NCI-H82 treated with DMSO at 0.1 percent for 48 hours (cell line): ENCODE measurements at regions not wholly inside any gene's neighbourhood (a gene's known extent, or its start where the extent isn't known, plus 50 kb on each side); places are given as distances from the start of the nearest gene placed in this dataset.

Experiments
- DNase-seq: peaks from one replicate; lab custom pipeline; 2025; ENCODE audit not compliant: unreplicated experiment; lab: John Stamatoyannopoulos, UW

DNA sequence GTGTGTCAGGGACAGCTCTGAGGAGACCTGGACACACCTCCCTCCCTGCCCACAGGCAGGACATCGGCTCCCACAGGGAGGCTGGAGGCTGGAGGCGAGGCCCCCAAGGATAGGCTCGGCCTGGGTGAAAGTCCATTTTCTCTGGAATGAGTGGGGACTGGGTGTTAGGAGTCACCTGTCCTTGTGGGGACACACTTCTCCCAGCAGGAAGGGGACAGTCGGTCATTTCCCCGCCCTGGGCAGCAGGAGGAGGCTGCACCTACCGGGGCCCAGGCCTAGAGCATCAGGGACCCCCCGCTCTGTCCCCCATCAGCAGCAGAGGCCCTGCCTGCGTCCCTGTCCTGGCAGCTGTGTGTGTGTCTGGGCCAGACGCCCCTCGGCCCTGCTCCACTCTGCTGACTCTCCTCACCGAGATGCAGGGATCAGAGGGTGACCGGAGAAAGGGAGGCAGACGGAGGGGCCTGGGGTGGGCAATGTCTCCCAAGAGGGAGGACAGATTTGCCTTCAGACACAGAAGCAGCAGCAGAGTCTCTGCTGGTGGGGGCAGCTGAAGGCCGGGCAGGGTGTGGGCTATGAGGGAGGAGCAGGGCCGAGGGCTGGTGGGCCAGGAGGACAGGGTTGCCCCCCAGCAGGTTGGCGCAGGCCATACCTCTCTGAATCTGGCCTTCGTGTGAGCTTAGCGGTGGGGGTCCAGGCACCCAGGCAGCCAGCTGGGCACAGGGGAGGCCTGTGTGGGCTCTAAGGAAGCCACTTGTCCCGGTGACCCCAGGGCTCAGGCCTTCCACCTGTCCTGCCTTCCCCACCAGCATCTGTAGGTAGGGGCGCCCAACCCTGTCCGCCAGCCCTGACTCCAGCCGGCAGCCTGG is 125.7 kb upstream of the NKX1-1 start:
- DNase-seq = no peak

DNA sequence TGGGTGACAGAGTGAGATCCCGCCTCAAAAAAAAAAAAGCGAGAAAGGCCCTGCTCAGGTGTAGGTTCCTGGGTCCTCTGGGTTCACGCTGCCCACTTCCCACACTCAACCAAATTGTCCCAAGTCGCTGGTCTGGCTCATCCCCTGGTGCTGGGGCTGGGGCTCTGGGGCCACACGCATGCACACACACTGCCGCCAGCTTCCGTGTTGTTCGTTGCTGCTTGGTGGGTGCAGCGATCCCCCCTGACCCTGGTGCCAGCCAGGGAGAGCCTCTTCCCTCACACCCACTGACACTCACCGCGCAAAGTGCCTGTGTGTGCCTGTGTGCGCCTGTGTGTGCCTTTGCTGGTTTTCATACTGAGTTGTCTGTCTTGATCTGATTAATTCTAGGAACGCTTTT is 124.1 kb upstream of the NKX1-1 start:
- DNase-seq = no peak

DNA sequence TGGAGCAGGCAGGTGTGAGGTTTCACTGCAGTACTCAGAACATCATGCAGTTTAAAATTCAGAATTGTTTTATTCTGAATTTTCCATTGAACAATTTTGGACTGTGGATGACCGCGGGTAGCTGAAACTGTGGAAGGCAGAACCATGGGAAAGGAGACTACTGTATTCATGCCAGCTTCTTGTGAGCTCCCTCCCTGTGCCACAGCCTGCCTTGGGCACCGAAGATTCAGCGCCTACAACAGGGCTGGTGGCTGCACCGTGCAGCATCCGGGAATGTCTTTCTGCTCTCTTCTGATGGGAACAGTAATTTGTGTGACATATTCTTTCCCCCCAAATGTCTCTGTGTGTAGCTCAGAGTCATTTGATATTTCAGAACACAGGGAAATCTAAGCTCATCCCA is 118.5 kb upstream of the NKX1-1 start:
- no peak for DNase-seq

DNA sequence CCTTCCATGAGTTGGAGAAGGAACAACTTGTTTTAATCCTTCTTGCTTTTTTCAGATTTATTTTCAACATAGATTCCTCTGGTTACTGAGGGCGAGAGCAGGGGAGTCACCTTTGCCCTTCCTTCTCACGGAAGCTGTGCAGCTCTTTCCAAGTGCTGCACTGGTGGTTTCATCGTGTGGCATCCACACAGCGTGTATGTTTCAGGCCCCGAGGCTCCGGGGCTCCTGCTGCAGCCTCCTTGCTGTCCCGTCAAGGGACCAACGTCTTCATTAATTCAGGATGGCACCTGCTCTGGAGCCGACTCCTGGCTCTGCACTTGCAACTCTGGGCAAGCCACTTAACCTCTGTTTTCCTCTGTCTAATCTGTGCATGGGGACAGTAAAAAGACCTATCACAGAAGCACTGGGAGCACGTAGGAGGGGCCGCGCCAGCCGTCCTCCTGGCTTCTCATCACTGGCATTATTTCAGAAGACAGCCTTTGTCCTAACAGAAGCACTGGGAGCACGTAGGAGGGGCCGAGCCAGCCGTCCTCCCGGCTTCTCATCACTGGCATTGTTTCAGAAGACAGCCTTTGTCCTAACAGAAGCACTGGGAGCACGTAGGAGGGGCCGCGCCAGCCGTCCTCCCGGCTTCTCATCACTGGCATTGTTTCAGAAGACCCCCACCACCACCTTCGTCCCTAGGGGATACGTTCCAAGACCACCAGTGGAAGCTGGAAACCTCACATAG is 117.8 kb upstream of the NKX1-1 start:
- DNase-seq = no peak

DNA sequence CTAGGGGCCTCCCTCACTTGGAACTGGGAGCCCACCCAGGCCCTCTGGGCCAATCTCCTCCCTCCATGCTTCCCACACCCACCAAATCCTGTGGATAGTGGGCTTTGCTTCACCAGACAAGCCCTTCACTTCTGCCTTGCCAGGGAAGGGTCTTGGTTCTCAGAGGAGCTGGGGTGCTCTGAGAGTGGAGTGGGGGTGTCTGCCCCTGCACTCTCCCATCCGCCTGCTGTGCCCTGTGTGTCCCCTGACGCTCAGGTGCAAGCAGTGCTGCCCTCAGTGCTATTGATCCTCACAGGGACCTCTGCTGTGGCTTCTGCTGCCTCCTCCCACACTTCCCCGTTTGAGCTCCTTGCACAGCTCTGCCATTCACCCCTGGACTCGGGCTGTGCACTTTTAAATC is 117.3 kb upstream of the NKX1-1 start:
- no peak for DNase-seq

DNA sequence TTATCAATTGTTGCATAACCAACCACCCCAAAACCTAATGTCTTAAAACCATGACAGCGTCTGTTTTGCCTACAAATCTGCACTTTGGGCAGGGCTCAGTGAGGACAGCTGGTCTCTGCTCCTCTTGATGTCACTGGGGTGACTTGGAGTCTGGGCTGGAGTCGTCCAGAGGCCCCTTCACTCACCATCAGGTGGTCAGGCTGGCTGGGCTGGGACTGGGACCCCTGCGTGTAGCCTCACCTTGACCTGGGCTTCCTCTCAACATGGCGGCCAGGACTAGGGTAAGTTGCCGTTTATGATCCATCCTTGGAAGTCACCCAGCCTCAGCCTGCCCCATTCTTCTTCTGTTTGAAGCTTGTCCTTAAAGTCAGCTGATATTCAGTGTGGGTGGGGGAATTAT is 116.8 kb upstream of the NKX1-1 start:
- no peak for DNase-seq

DNA sequence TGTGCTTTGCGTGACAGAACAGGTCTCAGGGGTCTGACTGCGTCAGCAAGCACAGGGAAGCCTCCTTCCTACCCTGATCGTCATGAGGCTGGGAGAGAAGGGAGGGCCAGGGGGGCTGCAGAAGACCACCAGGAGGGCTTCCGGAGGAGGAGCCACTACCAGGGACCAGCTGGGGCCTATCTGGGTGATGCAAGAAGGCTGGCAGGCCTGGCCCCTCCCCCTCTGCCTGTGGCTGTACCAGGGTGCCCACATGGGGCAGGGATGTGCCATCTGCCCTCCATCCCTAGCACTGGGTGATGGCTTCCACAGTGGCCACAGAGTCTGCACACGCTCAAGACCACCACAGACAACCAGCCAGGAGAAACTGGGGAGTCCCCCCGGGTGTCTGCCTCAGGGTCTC is 116.4 kb upstream of the NKX1-1 start:
- DNase-seq = no peak

DNA sequence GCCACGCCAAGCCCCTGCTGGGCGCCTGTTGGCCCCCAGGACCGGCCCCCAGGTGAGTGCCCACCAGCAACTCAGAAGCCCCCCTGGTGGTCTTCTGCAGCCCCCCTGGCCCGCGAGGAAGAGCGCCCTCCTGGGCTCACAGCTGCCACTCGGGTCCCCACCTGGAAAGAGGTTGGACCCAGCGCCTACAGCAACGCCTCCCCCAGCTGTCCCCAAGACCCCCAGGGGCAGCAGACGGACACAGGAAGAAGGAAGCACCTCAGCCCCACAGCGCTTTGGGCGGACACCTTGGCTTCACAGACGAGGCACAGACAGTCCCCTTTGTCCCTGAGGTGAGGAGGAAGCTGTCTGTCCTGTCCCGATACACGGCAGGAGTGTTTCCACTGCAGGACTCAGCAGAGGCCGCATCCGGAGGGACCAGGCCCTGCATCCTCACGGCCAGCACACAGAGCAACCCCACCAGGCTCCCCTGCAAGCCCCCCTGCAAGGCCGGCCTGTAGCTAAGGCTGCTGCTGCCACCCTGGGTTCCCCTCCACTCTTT is 115.6 kb upstream of the NKX1-1 start:
- DNase-seq = no peak

DNA sequence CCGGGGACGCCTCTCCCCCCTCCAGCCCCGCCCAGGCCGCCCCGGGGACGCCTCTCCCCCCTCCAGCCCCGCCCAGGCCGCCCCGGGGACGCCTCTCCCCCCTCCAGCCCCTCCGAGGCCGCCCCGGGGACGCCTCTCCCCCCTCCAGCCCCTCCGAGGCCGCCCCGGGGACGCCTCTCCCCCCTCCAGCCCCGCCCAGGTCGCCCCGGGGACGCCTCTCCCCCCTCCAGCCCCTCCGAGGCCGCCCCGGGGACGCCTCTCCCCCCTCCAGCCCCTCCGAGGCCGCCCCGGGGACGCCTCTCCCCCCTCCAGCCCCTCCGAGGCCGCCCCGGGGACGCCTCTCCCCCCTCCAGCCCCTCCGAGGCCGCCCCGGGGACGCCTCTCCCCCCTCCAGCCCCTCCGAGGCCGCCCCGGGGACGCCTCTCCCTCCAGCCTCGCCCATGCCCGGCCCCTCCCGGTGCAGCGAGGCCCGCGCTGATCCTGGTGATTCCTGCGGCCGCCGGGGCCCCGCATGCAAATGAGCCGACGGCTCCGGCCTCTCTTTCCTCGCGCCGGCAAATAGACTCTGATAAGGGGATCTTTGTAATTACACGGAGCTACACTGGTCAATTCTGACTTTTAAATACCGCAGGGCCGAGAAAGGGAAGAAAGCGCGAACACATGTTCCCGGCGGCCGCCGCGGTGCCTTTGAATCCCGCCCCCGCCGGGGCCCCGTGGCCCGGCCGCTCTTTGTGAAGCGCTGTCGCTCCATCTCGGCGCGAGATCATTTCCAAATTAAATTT is 114.7 kb upstream of the NKX1-1 start:
- DNase-seq = peak; percentile 22

DNA sequence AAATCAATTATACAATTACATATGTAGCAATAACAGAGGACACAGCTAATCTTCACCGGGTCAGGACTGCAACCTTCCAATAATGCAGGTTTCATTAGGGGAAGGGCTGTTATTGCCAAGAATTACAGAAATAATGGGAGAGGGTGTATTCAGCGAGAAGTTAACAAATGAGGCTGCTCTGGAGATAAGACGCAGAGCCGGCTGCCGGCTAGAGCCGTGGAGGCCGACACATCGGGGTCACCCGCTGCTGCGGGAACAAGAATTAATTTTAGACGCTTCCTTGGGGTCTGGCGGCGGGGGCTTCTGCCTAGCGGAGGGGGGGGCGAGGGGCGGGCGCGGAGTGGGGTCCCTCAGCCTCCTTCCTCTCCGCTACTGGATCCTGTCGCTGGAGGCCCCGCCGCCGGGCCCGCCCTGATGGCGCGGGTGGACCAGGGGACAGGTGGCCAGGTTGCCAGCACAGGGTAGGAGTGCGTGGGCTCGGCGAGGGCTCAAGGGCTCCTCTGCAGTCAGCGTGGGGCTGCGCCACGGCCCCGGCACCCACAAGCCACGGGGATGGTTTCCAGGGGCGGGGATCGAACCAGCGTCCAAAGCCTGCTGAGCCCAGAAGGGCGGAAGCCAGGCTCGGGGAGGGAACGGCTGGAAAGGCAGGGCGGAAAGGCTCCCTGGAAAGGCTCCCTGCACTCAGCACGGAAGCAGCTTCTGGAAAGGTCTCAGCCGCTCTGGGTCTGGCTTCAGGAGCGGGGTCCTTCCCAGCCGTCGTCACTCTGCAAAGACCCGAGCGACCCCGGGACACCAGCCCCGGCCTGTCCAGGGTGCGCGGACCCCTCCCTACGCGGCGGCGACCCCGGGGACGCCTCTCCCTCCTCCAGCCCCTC is 113.8 kb upstream of the NKX1-1 start:
- DNase-seq = no peak

DNA sequence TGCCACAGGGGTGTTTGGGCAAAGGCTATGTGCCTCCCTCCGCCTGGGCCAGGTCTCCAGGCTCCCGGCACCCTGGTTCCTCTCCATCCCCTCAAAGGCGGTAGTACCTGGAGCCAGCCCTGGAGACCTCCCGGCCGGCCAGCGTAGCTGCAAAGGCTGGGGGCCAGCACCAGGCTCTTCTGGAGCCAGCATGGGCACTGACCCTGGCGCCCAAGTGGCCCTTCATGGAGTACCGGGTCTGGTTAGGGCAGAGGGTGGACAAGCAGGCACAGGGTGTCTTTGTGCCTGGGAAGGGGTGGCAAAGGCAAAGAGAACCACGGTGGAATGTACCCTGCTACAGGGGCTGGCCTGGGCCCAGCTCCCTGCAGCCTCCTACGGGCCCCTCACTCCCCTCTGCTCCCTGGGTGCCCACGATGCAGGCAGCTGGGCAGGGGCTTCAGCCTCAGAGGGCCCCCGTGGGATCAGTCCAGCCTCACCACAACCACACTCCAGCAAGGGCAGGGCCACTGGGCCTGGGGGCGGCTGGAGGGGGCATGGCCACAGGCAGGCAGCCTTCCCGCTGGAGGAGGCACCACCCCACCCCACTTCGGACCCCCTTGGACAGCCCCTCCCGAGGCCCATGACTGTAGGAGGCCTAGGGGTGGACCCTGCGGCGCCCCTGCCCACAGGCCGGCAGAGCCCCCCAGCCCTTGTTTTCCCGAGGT is 112.9 kb upstream of the NKX1-1 start:
- no peak for DNase-seq

DNA sequence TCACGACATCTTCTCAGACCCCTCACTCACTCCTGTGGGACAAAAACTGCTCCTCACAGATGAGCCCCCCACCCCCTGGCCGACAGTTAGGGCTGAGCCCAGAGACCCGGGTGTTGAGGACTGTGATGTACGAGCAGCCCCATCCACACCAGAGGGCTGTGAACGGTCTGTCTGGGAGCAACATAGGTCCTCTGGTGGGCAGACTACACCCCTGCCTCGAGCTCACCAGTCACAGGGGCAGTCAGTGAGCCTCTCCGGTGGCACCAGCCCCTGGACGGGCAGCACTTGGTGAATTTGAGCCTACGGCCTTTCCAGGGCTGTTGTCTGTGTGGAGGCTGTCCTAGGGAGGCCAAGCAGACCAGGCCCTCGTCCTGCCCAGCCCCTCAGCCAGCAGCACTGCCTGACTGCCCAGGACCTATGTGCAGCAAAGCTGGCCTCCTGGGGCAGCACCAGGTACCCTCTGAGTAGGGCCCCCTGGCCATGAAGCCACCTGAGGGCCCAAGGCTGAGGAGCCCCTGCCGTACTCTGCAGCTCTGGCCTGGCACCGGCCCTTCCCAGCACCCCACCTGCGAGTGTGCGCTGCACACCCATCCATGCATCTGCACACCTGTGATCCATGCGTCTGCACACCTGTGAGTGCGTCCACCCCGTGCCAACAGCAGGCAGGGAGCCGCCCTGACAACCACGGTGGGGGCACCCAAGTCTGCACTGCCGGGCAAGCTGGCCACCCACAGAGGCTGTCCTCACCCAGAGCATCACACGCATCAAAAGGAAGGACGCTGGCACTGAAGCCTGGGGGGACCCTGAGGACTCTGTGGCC is 111.6 kb upstream of the NKX1-1 start:
- no peak for DNase-seq

DNA sequence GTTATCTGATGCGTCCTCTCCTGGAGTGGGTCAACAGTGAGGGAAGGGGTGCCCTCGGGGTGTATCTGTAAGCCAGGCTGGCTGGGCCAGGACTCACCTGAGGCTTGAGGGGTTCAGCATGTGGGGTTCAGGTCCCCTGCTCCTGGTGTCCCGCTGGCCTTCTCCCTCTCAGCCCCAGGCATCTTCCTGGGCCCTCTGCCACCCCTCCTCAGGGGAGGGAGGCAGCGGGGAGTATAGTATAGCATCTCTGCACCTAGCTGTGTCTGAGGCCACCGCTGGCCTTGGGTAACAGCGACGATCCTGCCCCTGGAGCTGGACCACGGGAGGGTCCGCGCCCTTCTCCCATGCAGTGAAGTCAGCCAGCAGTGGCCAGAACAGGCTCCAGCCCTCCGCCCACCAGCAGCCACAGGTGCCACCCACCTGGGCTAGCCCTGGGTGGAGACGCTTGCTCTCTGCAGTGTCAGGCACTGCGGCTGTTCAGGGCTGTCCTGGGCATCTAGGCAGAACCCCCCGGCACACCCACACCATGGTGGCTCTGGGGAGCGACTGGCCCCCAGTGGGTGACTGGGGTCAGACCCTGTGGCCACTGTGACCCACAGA is 110.7 kb upstream of the NKX1-1 start:
- no peak for DNase-seq

DNA sequence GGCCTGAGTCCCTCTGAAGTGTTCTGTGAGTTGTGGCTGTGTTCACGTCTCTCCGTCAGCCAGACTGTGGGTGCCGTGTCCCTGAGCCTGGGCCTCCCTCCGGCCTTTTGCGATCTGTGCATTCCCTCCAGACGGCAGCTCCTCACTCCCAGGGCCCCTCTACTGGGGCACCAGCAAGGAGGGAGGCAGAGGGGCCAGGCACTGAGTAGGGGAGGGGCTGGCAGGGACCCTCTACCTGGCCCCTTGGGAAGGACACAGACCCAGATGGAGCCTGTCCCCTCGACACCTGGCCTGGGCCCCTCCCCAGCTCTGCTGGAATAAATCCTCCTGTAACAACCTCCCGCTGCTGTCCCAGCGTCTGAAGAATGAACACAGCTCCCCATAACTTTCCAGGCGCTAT is 110.0 kb upstream of the NKX1-1 start:
- no peak for DNase-seq

DNA sequence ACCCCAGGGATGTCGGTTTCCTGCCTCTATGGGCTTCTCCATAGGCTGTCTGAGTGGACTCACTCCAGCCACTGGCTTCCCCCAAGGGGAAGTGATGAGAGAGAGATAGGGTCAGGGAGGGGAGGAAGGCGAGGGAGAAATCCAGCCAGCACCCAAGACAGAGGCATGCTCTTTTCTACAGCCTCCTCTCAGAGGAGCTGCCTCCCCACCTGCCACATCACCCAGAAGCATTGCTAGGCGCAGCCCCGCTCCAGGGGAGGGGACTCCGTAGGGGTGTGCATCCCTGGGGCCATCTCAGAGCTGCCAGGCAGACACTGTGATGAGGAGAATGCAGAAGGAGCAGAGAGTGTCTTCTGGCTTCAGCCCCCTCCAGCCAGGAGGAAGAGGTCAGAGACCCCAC is 109.5 kb upstream of the NKX1-1 start:
- DNase-seq = no peak

DNA sequence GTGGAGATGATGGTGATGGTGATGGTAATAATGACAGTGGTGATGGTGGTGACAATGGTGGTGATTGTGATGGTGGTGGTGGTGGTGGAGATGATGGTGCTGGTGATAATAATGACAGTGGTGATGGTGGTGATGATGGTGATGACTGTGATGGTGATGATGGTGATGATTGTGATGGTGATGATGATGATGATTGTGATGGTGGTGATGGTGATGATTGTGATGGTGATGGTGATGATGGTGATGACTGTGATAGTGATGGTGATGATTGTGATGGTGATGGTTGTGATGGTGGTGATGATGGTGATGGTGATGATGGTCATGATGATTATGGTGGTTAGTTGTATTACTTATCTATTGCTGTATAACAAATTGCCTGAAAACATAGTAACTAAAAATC is 108.9 kb upstream of the NKX1-1 start:
- no peak for DNase-seq

DNA sequence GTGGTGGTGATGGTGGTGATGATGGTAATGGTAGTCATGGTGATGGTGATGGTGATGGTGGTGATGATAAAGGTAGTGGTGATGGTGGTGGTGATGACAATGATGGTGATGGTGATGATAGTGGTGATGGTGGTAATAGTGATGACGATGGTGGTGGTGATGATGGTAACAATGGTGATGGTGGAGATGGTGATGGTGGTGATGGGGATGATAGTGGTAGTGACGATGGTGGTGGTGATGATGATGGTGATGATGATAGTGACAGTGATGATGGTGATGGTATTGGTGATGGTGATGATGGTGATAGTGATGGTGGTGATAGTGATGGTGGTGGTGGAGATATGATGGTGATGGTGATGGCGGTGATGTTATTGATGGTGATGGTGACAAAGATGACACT is 108.4 kb upstream of the NKX1-1 start:
- DNase-seq = no peak

DNA sequence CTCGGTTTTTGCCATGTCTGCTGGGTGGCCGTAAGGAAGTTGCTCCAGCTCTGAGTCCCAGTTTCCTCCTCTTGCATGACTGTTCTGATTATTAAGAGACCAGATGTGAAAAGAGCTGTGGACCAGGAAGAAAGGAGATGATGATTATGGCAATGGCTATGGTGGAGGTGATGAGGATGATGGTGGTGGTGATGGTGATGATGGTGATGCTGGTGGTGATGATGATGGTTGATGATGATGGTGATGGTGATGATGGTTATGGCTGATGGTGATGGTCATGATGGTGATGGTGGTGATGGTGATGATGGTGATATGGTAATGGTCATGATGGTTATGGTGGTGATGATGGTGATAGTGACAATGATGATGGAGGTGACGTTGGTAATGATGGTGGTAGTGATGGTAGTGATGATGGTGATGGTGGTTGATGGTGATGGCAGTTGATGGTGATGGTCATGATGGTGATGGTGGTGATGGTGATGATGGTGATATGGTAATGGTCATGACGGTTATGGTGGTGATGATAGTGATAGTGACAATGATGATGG is 107.8 kb upstream of the NKX1-1 start:
- no peak for DNase-seq
